ENCODE measurements at regions not wholly inside any gene's neighbourhood (a gene's known extent, or its start where the extent isn't known, plus 50 kb on each side); places are given as distances from the start of the nearest gene placed in this dataset.

DNA sequence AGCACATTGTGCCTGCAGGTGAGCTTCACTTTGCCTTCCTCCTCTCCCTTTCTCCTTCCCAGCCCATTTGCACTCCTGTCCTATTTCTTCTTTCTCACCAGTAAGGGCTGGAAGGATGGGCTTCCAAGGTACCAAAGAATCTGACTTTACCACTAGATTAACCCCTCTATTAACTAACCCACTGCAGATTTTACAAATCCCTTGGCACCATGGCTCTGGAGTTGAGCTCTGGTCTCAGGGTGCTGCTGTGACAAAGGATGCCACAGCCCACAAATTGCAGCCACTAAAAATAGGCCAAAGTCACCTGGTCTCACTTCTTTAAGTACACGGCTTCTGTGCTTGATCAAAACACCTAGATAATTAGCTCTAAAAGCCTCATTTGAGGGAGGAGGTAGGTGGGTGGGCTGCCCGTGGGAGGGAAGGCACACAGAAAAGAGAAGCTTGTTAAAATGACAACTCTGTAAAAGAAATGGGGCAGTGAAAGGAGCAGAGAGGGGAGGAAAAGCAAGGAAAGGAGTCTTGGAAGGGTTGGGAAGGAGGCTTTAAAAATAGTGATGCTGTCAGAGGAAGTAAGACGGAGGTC is 327.4 kb downstream of the DRD1 start:
- no peaks in the 10 kb centered on the region for H3K9me2 ChIP-seq (ENCODE audit: insufficient read depth, low read length)
- H4K20me1 ChIP-seq (ENCODE audit: insufficient read depth, low read length), result no peaks in the 10 kb centered on the region
- ChIA-PET POLR2A (no interaction called here), CTCF (ENCODE audit: unreplicated experiment) (interaction anchor here (0.6 kb wide), 1 partner anchor 18 kb away, joined by 3 read pairs; no protein-coding TSS in a partner anchor)
- no peaks in the 10 kb centered on the region for H3K9me3 ChIP-seq (ENCODE audit: low read length)
- H3K79me2 ChIP-seq (ENCODE audit: insufficient read depth, low read depth, low read length), result no peaks in the 10 kb centered on the region
- no peak overlapping the region for H3K4me3 ChIP-seq (ENCODE audit: low read depth, low read length, poor library complexity, severe bottlenecking)
- no peak overlapping the region for H2AFZ ChIP-seq (ENCODE audit: low read length)
- no peaks in the 10 kb centered on the region for H3K4me1 ChIP-seq (ENCODE audit: insufficient read depth, low read length, poor library complexity, severe bottlenecking)
- BruUV-seq (replicated peaks), result no TSS peak
- intact Hi-C loops (cut with micrococcal nuclease; ENCODE audit: unreplicated experiment), result no loop called here
- H3K4me2 ChIP-seq (ENCODE audit: low read length), result no peak overlapping the region
- no peak for DNase-seq (ENCODE audit: low spot score)
- TF ChIP-seq, protein P1, sequence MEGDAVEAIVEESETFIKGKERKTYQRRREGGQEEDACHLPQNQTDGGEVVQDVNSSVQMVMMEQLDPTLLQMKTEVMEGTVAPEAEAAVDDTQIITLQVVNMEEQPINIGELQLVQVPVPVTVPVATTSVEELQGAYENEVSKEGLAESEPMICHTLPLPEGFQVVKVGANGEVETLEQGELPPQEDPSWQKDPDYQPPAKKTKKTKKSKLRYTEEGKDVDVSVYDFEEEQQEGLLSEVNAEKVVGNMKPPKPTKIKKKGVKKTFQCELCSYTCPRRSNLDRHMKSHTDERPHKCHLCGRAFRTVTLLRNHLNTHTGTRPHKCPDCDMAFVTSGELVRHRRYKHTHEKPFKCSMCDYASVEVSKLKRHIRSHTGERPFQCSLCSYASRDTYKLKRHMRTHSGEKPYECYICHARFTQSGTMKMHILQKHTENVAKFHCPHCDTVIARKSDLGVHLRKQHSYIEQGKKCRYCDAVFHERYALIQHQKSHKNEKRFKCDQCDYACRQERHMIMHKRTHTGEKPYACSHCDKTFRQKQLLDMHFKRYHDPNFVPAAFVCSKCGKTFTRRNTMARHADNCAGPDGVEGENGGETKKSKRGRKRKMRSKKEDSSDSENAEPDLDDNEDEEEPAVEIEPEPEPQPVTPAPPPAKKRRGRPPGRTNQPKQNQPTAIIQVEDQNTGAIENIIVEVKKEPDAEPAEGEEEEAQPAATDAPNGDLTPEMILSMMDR (conservative IDR thresholded peaks at IDR 0.05; ENCODE audit: low read length), result no peak
- TF ChIP-seq EZH2phosphoT487 (IDR thresholded peaks at IDR 0.05; ENCODE audit: borderline replicate concordance, low read depth, low read length), result no peak
- no peak overlapping the region for H3K27ac ChIP-seq (ENCODE audit: low read depth, low read length, poor library complexity, severe bottlenecking)
- no peaks in the 10 kb centered on the region for H3K36me3 ChIP-seq (ENCODE audit: insufficient read depth, low read length)

DNA sequence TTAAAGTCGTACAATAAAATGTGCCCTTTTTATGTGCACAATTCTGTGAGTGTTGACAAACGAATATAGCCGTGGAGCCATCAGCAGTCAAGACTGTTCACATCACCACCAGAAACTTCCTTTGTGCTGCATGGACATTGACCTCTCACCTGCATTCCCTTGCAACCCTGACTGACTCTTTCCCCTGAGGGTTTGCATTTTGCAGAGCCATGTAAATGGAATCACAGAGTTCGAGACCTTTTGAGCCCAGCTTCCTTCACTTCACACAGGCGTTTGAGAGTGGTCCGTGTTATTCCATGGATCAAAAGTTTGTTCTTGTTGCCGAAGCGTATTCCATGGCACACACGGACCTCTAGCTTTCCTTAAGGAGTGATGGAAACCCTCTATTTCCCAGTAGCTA is 328.2 kb downstream of the DRD1 start:
- Histone ChIP-seq H3K36me3 (ENCODE audit: insufficient read depth, low read length) (no peaks in the 10 kb centered on the region), H3K79me2 (ENCODE audit: insufficient read depth, low read depth, low read length) (no peaks in the 10 kb centered on the region), H3K4me2 (ENCODE audit: low read length) (no peak overlapping the region), H3K4me1 (ENCODE audit: insufficient read depth, low read length, poor library complexity, severe bottlenecking) (no peaks in the 10 kb centered on the region), H3K27ac (ENCODE audit: low read depth, low read length, poor library complexity, severe bottlenecking) (no peak overlapping the region), H3K4me3 (ENCODE audit: low read depth, low read length, poor library complexity, severe bottlenecking) (no peak overlapping the region), H2AFZ (ENCODE audit: low read length) (no peak overlapping the region), H3K9me3 (ENCODE audit: low read length) (no peaks in the 10 kb centered on the region), H3K9me2 (ENCODE audit: insufficient read depth, low read length) (no peaks in the 10 kb centered on the region), H4K20me1 (ENCODE audit: insufficient read depth, low read length) (no peaks in the 10 kb centered on the region)
- ChIA-PET POLR2A (interaction anchor here (0.5 to 0.7 kb wide), 2 partner anchors 182 to 186 kb away, joined by 3 to 5 read pairs; no protein-coding TSS in a partner anchor), CTCF (ENCODE audit: unreplicated experiment) (no interaction called here)
- TF ChIP-seq EZH2phosphoT487 (IDR thresholded peaks at IDR 0.05; ENCODE audit: borderline replicate concordance, low read depth, low read length), result no peak
- TF ChIP-seq, protein P1 (conservative IDR thresholded peaks at IDR 0.05; ENCODE audit: low read length), result no peak
- BruUV-seq (replicated peaks), result no TSS peak
- intact Hi-C loops (cut with micrococcal nuclease; ENCODE audit: unreplicated experiment), result no loop called here
- no peak for DNase-seq (ENCODE audit: low spot score)

DNA sequence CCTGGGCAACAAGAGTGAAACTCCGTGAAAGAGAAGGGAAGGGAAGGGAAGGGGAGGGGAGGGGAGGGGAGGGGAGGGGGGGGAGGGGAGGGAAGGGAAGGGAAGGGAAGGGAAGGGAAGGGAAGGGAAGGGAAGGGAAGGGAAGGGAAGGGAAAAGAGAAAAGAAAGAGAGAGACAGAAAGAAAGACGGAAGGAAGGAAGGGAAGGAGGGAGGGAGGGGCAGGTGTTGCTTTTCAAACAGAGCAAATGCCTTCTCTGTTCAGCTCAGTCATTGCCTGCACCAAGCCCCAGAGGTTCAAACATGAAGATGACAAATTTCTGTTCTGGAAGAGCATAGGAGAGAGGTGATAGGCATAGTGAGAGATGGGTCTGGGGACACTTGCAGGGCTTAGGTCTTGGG is 330.0 kb downstream of the DRD1 start:
- BruUV-seq (replicated peaks), result no TSS peak
- no peaks in the 10 kb centered on the region for H3K79me2 ChIP-seq (ENCODE audit: insufficient read depth, low read depth, low read length)
- H3K9me3 ChIP-seq (ENCODE audit: low read length), result peaks cover 5% of the 10 kb centered on the region; the same call in 1 of the 2 replicates
- H3K4me2 ChIP-seq (ENCODE audit: low read length), result no peak overlapping the region
- H2AFZ ChIP-seq (ENCODE audit: low read length), result no peak overlapping the region
- no peak for DNase-seq (ENCODE audit: low spot score)
- POLR2A ChIA-PET, result no interaction called here
- H3K4me3 ChIP-seq (ENCODE audit: low read depth, low read length, poor library complexity, severe bottlenecking), result no peak overlapping the region
- CTCF ChIA-PET (ENCODE audit: unreplicated experiment), result no interaction called here
- no peaks in the 10 kb centered on the region for H4K20me1 ChIP-seq (ENCODE audit: insufficient read depth, low read length)
- no peak for TF ChIP-seq EZH2phosphoT487 (IDR thresholded peaks at IDR 0.05; ENCODE audit: borderline replicate concordance, low read depth, low read length)
- TF ChIP-seq, protein P1 (conservative IDR thresholded peaks at IDR 0.05; ENCODE audit: low read length), result no peak
- intact Hi-C loops (cut with micrococcal nuclease; ENCODE audit: unreplicated experiment), result no loop called here
- no peak overlapping the region for H3K27ac ChIP-seq (ENCODE audit: low read depth, low read length, poor library complexity, severe bottlenecking)
- no peaks in the 10 kb centered on the region for H3K4me1 ChIP-seq (ENCODE audit: insufficient read depth, low read length, poor library complexity, severe bottlenecking)
- H3K9me2 ChIP-seq (ENCODE audit: insufficient read depth, low read length), result no peaks in the 10 kb centered on the region
- H3K36me3 ChIP-seq (ENCODE audit: insufficient read depth, low read length), result no peaks in the 10 kb centered on the region
